Neutrophil (primary cell): ENCODE measurements at regions not wholly inside any gene's neighbourhood (a gene's known extent, or its start where the extent isn't known, plus 50 kb on each side); places are given as distances from the start of the nearest gene placed in this dataset.

Experiments used
- H3K27ac ChIP-seq: fragments of 200-600 bp; sonication (generic); 2 replicates; pipeline ENCODE4 v1.5.1; 2016; ENCODE audit warnings: mild to moderate bottlenecking, moderate library complexity
- H3K27me3 ChIP-seq: fragments of 200-600 bp; sonication (generic); 2 replicates; pipeline ENCODE4 v1.6.0; 2016; ENCODE audit warnings: mild to moderate bottlenecking
- H3K36me3 ChIP-seq: fragments of 200-600 bp; sonication (generic); 2 replicates; pipeline ENCODE4 v1.5.1; 2017
- H3K4me1 ChIP-seq, 2 experiments: fragments of 200-600 bp in 1 of 2; sonication (generic) in 1 of 2; 1 replicate in 1 of 2; 2 replicates in 1 of 2; pipeline versions ENCODE4 v1.5.1 to v1.6.1; 2013 to 2016; ENCODE audit warnings: low read depth in 1 of 2, low read length in 1 of 2, mild to moderate bottlenecking in 1 of 2, moderate library complexity in 1 of 2; ENCODE audit not compliant: control insufficient read depth in 1 of 2, insufficient read depth in 1 of 2
- H3K4me3 ChIP-seq, 2 experiments: fragments of 200-600 bp in 1 of 2; sonication (generic) in 1 of 2; 1 replicate in 1 of 2; 2 replicates in 1 of 2; pipeline ENCODE4 v1.5.1; 2013 to 2016; ENCODE audit warnings: low read depth in 1 of 2, low read length in 1 of 2, mild to moderate bottlenecking in 1 of 2, moderate library complexity in 1 of 2
- H3K9me3 ChIP-seq: fragments of 200-600 bp; sonication (generic); 2 replicates; pipeline ENCODE4 v1.5.1; 2016
- TF ChIP-seq, protein P1 (sequence below): fragments of 200-600 bp; sonication (generic); IDR thresholded peaks from 2 replicates; pipeline ENCODE4 v1.5.1; 2016; ENCODE audit warnings: antibody characterized with exemption

DNA sequence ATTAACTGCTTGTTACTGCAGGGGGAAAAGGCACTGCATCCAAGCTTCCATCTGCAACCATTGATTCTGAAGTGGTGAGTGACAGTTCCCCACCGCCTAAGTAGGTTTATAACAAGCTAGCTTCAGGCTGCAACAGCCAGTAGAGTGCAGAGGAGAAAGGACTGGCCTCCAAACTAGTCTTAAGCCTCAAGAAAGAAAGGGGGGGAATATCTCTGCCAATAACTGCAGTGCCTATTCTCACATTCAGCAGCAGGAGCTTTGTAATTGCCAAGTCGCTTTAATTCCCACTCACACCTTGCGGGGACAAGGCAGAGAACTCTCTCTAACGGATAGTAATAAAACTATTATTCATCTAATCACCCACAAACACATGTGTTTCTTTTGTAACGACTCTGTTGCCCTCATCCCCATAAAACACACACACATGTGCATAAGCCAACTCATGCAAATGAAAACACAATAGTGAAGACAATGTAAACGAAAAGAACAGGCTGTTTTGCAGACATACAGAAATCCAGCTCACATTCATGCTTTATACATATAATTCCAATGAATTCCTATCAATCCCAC is 1963.3 kb upstream of the PIK3C3 start:
- Histone ChIP-seq H3K4me1 (no peaks in the 10 kb centered on the region), H3K4me3 (no peak overlapping the region), H3K36me3 (no peaks in the 10 kb centered on the region), H3K27ac (no peak overlapping the region), H3K9me3 (no peaks in the 10 kb centered on the region), H3K27me3 (no peaks in the 10 kb centered on the region)
- TF ChIP-seq, protein P1, sequence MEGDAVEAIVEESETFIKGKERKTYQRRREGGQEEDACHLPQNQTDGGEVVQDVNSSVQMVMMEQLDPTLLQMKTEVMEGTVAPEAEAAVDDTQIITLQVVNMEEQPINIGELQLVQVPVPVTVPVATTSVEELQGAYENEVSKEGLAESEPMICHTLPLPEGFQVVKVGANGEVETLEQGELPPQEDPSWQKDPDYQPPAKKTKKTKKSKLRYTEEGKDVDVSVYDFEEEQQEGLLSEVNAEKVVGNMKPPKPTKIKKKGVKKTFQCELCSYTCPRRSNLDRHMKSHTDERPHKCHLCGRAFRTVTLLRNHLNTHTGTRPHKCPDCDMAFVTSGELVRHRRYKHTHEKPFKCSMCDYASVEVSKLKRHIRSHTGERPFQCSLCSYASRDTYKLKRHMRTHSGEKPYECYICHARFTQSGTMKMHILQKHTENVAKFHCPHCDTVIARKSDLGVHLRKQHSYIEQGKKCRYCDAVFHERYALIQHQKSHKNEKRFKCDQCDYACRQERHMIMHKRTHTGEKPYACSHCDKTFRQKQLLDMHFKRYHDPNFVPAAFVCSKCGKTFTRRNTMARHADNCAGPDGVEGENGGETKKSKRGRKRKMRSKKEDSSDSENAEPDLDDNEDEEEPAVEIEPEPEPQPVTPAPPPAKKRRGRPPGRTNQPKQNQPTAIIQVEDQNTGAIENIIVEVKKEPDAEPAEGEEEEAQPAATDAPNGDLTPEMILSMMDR, result no peak

- Histone ChIP-seq H3K4me1 (no peaks in the 10 kb centered on the region), H3K36me3 (no peaks in the 10 kb centered on the region), H3K9me3 (no peaks in the 10 kb centered on the region), H3K4me3 (no peak overlapping the region), H3K27ac (no peak overlapping the region), H3K27me3 (no peaks in the 10 kb centered on the region)
- TF ChIP-seq, protein P1, result no peak
Observed at GRCh38 chr18:39990540-39990939, 1964.5 kb upstream of the PIK3C3 start.

DNA sequence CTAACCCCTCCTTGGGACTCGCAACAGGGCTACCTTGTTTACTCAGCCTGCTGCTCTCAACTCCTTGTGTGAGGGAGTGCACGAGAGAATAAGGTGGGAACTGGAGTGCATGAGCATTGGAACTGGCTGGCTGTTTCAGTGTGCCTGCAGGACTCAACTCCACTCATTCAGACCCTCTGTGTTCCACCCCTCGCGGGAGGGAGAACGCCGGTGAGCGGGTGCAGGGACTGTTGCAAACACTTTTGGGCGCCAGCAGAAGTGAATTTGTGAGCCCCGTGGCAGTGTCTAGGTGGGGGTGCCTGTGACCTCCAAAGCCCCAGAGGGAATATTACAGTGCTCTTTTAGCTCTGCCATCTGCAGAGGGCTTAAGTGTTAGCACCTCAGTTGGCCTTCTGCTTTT is 1978.3 kb upstream of the PIK3C3 start:
- Histone ChIP-seq H3K4me3 (no peak overlapping the region), H3K36me3 (no peaks in the 10 kb centered on the region), H3K4me1 (no peaks in the 10 kb centered on the region), H3K9me3 (no peaks in the 10 kb centered on the region), H3K27me3 (no peaks in the 10 kb centered on the region), H3K27ac (no peak overlapping the region)
- TF ChIP-seq, protein P1, result no peak

- Histone ChIP-seq H3K27ac (no peak overlapping the region), H3K27me3 (no peaks in the 10 kb centered on the region), H3K4me1 (no peaks in the 10 kb centered on the region), H3K4me3 (no peak overlapping the region), H3K36me3 (no peaks in the 10 kb centered on the region), H3K9me3 (no peaks in the 10 kb centered on the region)
- TF ChIP-seq, protein P1, result no peak
Observed at GRCh38 chr18:39972521-39972920, 1982.5 kb upstream of the PIK3C3 start.

- H3K27me3 ChIP-seq, result no peaks in the 10 kb centered on the region
- H3K36me3 ChIP-seq, result no peaks in the 10 kb centered on the region
- H3K27ac ChIP-seq, result no peak overlapping the region
- TF ChIP-seq, protein P1, result no peak
- no peaks in the 10 kb centered on the region for H3K9me3 ChIP-seq
- H3K4me1 ChIP-seq, result no peaks in the 10 kb centered on the region
- H3K4me3 ChIP-seq, result no peak overlapping the region
Observed at GRCh38 chr18:39969803-39970494, 1985.1 kb upstream of the PIK3C3 start.
